ENCODE measurements at regions not wholly inside any gene's neighbourhood (a gene's known extent, or its start where the extent isn't known, plus 50 kb on each side); places are given as distances from the start of the nearest gene placed in this dataset.

DNA sequence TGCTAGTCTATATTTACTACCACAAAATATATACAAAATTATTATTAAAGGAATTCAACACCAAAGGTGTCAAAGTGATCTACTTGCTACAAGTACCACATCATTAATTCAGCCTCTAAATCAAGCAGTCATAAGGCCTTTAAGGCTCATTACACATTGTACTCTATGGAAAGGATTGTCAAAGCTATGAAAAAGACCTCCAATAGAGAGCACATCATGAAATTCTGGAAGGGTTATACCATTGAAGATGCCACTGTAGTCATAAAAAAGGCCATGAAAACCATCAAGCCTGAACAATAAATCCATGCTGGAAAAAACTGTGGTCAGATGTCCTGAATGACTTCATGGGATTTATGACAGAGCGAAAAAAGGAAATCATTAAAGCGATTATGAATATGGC lies 708.0 kb upstream of the FAM174A start:
- no peaks in the 10 kb centered on the region for H3K4me1 ChIP-seq
- TF ChIP-seq, protein P1, sequence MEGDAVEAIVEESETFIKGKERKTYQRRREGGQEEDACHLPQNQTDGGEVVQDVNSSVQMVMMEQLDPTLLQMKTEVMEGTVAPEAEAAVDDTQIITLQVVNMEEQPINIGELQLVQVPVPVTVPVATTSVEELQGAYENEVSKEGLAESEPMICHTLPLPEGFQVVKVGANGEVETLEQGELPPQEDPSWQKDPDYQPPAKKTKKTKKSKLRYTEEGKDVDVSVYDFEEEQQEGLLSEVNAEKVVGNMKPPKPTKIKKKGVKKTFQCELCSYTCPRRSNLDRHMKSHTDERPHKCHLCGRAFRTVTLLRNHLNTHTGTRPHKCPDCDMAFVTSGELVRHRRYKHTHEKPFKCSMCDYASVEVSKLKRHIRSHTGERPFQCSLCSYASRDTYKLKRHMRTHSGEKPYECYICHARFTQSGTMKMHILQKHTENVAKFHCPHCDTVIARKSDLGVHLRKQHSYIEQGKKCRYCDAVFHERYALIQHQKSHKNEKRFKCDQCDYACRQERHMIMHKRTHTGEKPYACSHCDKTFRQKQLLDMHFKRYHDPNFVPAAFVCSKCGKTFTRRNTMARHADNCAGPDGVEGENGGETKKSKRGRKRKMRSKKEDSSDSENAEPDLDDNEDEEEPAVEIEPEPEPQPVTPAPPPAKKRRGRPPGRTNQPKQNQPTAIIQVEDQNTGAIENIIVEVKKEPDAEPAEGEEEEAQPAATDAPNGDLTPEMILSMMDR (IDR thresholded peaks at IDR 0.05): no peak
- no peak for TF ChIP-seq POLR2A (IDR thresholded peaks at IDR 0.05)
- intact Hi-C loops (cut with DNase I; ENCODE audit: low total_unique reads): no loop called here

DNA sequence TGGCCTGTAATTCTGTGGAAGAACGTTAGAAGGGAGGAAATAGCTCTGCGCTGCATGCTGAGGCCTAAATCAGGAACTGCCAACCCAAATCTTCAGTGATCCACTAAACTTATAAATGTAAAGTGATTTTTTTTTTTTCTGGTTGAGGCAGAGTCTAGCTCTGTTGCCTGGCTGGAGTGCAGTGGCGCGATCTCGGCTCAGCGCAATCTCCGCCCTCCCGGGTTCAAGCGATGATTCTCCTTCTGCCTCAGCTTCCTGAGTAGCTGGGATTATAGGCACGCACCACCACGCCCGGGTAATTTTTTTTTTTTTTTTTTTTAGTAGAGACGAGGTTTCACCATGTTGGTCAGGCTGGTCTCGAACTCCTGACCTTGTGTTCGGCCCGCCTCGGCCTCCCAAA lies 717.4 kb upstream of the FAM174A start:
- Histone ChIP-seq H3K36me3 (no peaks in the 10 kb centered on the region), H3K4me1 (no peaks in the 10 kb centered on the region), H3K27ac (no peak overlapping the region), H3K9me3 (no peaks in the 10 kb centered on the region), H3K27me3 (no peaks in the 10 kb centered on the region), H3K4me3 (no peak overlapping the region)
- TF ChIP-seq POLR2A (IDR thresholded peaks at IDR 0.05): no peak
- TF ChIP-seq, protein P1 (IDR thresholded peaks at IDR 0.05): no peak
- intact Hi-C loops (cut with DNase I; ENCODE audit: low total_unique reads): no loop called here
- no peak for DNase-seq

More for the DNA sequence above, 708.0 kb upstream of the FAM174A start:
- H3K27ac ChIP-seq: no peak overlapping the region
- no peaks in the 10 kb centered on the region for H3K36me3 ChIP-seq
- H3K9me3 ChIP-seq: no peaks in the 10 kb centered on the region
- H3K4me3 ChIP-seq: no peak overlapping the region
- H3K27me3 ChIP-seq: no peaks in the 10 kb centered on the region
- DNase-seq: no peak

DNA sequence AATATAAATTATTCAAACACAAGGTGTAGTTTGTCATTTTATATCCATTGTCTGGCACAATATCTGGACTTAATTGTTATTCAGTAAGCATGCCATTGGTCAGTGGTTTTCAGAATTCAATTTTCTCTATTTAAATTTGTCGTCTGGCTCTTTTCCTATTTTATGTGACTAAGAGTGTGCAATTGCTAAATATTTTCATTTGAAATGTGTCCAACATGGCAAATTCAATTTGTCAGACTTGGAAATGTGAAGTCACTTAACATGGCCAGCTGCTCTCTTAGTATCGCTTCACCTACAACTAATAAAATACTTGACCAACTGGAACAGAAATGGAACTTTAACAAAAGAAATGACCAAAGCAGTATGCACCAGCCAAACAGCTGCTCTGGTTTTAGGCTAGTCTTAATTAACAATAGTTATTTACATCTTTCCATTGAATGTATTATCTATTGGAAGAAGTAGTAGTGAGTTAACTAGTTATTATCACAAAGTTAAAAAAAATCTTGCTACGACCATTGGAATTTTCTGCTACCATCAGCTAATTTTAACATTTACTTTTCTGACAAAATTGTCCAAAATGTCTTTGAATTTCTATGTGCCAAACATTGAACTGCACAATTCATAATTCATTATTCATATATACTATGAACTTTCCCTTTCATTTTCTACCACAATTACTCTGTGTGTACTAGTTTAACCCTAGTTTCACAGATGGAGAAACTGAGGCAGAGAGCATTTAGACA lies 720.7 kb upstream of the FAM174A start:
- Histone ChIP-seq H3K27me3 (no peaks in the 10 kb centered on the region), H3K4me3 (no peak overlapping the region), H3K36me3 (no peaks in the 10 kb centered on the region), H3K9me3 (no peaks in the 10 kb centered on the region), H3K4me1 (no peaks in the 10 kb centered on the region), H3K27ac (no peak overlapping the region)
- no peak for TF ChIP-seq POLR2A (IDR thresholded peaks at IDR 0.05)
- TF ChIP-seq, protein P1 (IDR thresholded peaks at IDR 0.05): no peak
- intact Hi-C loops (cut with DNase I; ENCODE audit: low total_unique reads): no loop called here
- no peak for DNase-seq

DNA sequence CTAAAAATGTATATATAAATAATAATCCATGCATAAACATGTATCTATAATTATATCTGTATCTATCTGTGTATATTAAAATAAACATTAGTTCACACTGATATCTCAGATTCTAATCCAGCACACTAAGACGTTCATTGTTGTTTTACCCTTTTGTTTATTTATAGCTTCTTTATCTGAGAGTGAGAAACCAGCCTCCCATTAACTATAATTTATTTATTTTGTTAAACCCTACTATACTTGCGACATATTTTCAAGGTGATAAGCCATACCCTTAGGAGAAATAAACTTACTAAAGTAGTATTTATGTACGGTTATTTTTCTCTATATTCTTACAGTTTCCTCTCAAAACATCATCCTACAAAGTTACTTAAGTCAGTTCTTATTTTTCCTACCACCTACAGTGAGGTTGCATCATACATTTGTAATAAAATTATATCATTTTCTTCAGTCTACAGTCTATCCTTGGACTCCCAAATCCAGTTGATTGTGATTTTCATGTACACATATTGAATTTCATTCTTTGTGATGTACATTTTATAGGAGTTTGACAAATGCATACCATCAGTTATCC lies 726.4 kb upstream of the FAM174A start:
- Histone ChIP-seq H3K9me3 (no peaks in the 10 kb centered on the region), H3K4me1 (no peaks in the 10 kb centered on the region), H3K27ac (no peak overlapping the region), H3K36me3 (no peaks in the 10 kb centered on the region), H3K4me3 (no peak overlapping the region), H3K27me3 (no peaks in the 10 kb centered on the region)
- DNase-seq: no peak
- intact Hi-C loops (cut with DNase I; ENCODE audit: low total_unique reads): no loop called here
- TF ChIP-seq POLR2A (IDR thresholded peaks at IDR 0.05): no peak
- TF ChIP-seq, protein P1 (IDR thresholded peaks at IDR 0.05): no peak

DNA sequence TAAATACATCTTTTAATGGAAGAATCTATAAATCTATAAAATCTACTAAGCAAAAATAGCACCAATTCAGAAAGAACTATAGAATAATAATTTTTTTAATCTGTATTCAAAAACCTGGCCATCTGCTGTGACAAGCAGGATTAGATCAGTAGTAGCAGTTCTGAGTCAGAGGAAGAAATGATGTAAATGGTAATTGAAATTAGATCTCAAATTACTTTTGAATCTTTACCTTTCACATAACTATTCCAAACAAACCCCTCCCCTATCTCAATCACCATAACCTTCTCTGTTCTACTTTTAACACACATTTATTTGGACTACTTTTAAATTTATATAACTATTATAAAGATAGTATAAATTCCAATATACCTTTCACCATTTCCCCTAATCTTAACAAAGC lies 727.8 kb upstream of the FAM174A start:
- Histone ChIP-seq H3K4me1 (no peaks in the 10 kb centered on the region), H3K27ac (no peak overlapping the region), H3K4me3 (no peak overlapping the region), H3K27me3 (no peaks in the 10 kb centered on the region), H3K36me3 (no peaks in the 10 kb centered on the region), H3K9me3 (no peaks in the 10 kb centered on the region)
- DNase-seq: no peak
- intact Hi-C loops (cut with DNase I; ENCODE audit: low total_unique reads): no loop called here
- TF ChIP-seq, protein P1 (IDR thresholded peaks at IDR 0.05): no peak
- no peak for TF ChIP-seq POLR2A (IDR thresholded peaks at IDR 0.05)
